ENCODE measurements at regions not wholly inside any gene's neighbourhood (a gene's known extent, or its start where the extent isn't known, plus 50 kb on each side); places are given as distances from the start of the nearest gene placed in this dataset.

- H2BK120ac ChIP-seq (ENCODE audit: low read depth, low read length) = no peak overlapping the region
- H2BK15ac ChIP-seq (ENCODE audit: low read depth, low read length) = peak overlapping the region; percentile 27; the same call in 1 of the 3 replicates
- intact Hi-C loops (cut with micrococcal nuclease) (no loop called here), in situ Hi-C loops (cut with MboI; ENCODE audit: low sequenced_read_pairs) (no loop called here), dilution Hi-C loops (cut with HindIII; ENCODE audit: low sequenced_read_pairs, unreplicated experiment) (no loop called here)
- H4K5ac ChIP-seq (ENCODE audit: low read depth, low read length) = no peak overlapping the region
- no peak overlapping the region; the same call in 1 of the 2 replicates for H3K18ac ChIP-seq (ENCODE audit: low read depth, low read length)
- no peak for ATAC-seq (ENCODE audit: low read depth)
- no peak overlapping the region for H2BK5ac ChIP-seq (ENCODE audit: low read depth, low read length, poor library complexity, severe bottlenecking)
- H3K9me3 ChIP-seq (ENCODE audit: control insufficient read depth, insufficient read depth, low read length) = no peaks in the 10 kb centered on the region
- peaks cover 4% of the 10 kb centered on the region for H3K4me1 ChIP-seq (ENCODE audit: control insufficient read depth, insufficient read depth, low read length)
- TF ChIP-seq NFE2L2 (IDR thresholded peaks at IDR 0.05; ENCODE audit: low read depth, low read length) (no peak), USF2 (IDR thresholded peaks at IDR 0.05; ENCODE audit: low read depth, low read length) (no peak), FOS (IDR thresholded peaks at IDR 0.05; ENCODE audit: low read depth, low read length) (no peak), MAFK (IDR thresholded peaks at IDR 0.05; ENCODE audit: low read depth, low read length) (no peak), RCOR1 (IDR thresholded peaks at IDR 0.05; ENCODE audit: insufficient replicate concordance, low read length) (no peak), MAZ (IDR thresholded peaks at IDR 0.05; ENCODE audit: borderline replicate concordance, low read depth, low read length) (no peak), ELK1 (IDR thresholded peaks at IDR 0.05; ENCODE audit: borderline replicate concordance, low read depth, low read length) (no peak), RFX5 (IDR thresholded peaks at IDR 0.05; ENCODE audit: low read depth, low read length) (no peak), SMC3 (IDR thresholded peaks at IDR 0.05; ENCODE audit: low read depth, low read length) (no peak)
- POLR2A ChIA-PET (ENCODE audit: unreplicated experiment) = interaction anchor here (0.6 kb wide), 1 partner anchor 1787 kb away, joined by 3 read pairs; no protein-coding TSS in a partner anchor
- H4K8ac ChIP-seq (ENCODE audit: low read depth in 2 of 2, low read length in 2 of 2) = no peak overlapping the region
- H3K4me2 ChIP-seq (ENCODE audit: low read depth, low read length) = no peak overlapping the region
- DNase-seq = no peak
- no peak overlapping the region for H3K27ac ChIP-seq (ENCODE audit: insufficient read depth, low read length)
- H2BK20ac ChIP-seq (ENCODE audit: low read depth, low read length) = no peak overlapping the region
- no peak overlapping the region for H2AK5ac ChIP-seq (ENCODE audit: low read depth, low read length)
- 80% methylated on average over 1 of the region's 11 CpGs; no CpG with 5 or more reads in 1 of the 2 experiments for WGBS, 2 experiments (ENCODE audit: extremely low coverage in 2 of 2, insufficient read length in 1 of 2)
- H3K23ac ChIP-seq (ENCODE audit: low read depth, low read length) = no peak overlapping the region
- H2AK9ac ChIP-seq (replicated peaks; ENCODE audit: low read depth, low read length, poor library complexity) = no peak overlapping the region
- H3K9me1 ChIP-seq (ENCODE audit: insufficient read depth, low read length) = no peaks in the 10 kb centered on the region
- no TSS peak for BruUV-seq (replicated peaks)
- no peak overlapping the region for H3K14ac ChIP-seq (replicated peaks; ENCODE audit: low read depth, low read length)
- no peak overlapping the region for H3K56ac ChIP-seq (ENCODE audit: extremely low read depth, insufficient read depth, low read length)
- H3K4ac ChIP-seq (ENCODE audit: low read depth, low read length) = no peak overlapping the region
- no peak overlapping the region for H3K4me3 ChIP-seq (ENCODE audit: insufficient read depth, low read depth, low read length)
- no peaks in the 10 kb centered on the region for H4K20me1 ChIP-seq (ENCODE audit: insufficient read depth, low read length)
- CTCF ChIA-PET = no interaction called here
- no peak overlapping the region for H4K91ac ChIP-seq (ENCODE audit: insufficient read depth, low read depth, low read length)
- H3K27me3 ChIP-seq (ENCODE audit: control insufficient read depth, insufficient read depth, low read length) = peaks cover 2% of the 10 kb centered on the region; the same call in 1 of the 2 replicates
- H3K79me1 ChIP-seq (ENCODE audit: low read depth in 1 of 2, low read length in 2 of 2) = no peaks in the 10 kb centered on the region
- H2AFZ ChIP-seq (replicated peaks; ENCODE audit: low read length, poor library complexity) = no peak overlapping the region
- no peaks in the 10 kb centered on the region for H3K36me3 ChIP-seq (ENCODE audit: control insufficient read depth, insufficient read depth, low read length)
- no peak overlapping the region for H3K9ac ChIP-seq (ENCODE audit: low read depth, low read length)
These were observed 159.2 kb upstream of the CDH5 start for GRCh38 chr16:66207139-66207882.
